M059J (cell line): ENCODE measurements at regions not wholly inside any gene's neighbourhood (a gene's known extent, or its start where the extent isn't known, plus 50 kb on each side); places are given as distances from the start of the nearest gene placed in this dataset.
A peak's percentile ranks its signal among the peaks of the same experiment; 100 is the strongest.
"Not testable (repeated sequence)": the region's sequence is repeated elsewhere in the genome, so short reads cannot be mapped to it uniquely, and the experiment has no call there.

Experiments
- DNase-seq: peaks from one replicate; pipeline ENCODE4 v3.0.0-alpha.2; 2012; ENCODE audit warnings: low read depth

DNA sequence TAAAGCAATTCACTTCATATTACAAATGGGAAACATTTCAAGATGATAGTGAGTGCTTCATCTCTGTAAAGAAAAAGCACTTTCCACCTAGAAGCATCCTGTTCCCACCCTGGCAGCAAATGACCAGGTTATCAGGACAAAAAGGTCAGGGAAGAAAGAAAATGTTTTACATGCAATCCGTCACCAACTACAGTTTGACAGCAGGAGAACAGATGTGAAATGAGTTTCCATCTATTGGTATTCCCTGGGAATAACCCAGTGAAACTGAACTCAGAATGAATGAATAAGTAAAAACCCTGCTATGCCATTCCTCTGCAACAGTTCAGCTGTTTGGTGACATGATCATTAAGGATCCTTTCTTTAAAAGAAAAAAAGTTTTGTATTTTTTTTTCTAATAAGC lies 67.6 kb downstream of the HTR1A start:
- DNase-seq, result no peak

DNA sequence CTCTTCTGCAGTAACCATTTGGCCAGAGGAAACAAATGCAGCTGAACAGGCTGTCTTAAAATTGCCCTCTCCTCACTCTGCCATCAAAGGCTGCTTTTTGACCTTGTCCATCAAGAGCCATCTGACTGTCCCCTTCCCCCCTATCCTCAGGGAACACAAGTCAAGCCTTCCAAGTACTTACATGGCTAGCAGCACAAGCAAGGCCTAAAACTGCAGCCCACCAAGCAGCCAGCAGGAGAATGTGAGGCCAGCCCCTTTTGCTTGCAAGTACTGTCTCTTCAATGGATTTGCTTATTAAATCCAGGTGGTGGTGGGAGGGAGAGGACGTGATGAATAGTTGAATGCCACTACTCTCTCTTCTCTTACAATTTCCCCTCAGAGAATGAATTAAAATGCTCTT lies 83.5 kb downstream of the HTR1A start:
- DNase-seq, result no peak

DNA sequence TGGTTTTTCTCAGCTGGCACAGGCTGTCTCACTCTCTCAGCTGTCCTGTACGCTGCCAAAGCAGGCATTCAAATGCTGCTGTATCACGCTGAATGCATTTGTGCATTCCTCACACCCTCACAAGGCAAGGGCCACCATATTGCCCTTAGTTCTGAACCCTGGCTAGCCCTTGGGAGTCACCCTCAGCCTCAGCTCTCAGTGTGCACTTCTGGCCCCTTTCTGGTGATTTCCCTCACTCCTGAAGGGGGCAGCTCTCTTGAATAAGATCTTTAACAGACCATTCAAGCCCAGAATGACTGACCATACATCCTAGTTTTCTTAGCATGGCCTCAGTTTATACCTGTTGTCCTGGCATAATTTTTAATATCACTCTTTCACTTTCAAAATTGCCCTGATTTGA lies 84.3 kb downstream of the HTR1A start:
- DNase-seq, result no peak

DNA sequence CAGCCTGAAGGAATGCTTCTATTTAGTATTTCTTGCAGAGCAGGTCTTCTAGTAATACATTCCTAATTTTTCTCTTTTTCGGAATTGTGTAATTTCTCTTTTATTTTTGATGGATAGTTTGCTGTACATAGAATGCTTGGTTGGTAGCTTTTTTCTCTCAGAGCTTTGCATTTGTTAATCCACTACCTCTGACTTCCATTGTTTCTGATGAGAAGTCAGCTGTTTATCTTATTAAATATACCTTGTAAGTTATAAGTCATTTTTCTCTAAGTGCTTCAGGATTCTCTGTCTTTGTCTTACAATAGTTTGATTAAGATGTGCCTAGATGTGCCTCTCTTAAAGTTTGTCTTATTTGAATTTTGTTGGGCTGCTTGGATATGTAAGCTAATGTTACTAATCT lies 101.9 kb downstream of the HTR1A start:
- DNase-seq, result no peak

DNA sequence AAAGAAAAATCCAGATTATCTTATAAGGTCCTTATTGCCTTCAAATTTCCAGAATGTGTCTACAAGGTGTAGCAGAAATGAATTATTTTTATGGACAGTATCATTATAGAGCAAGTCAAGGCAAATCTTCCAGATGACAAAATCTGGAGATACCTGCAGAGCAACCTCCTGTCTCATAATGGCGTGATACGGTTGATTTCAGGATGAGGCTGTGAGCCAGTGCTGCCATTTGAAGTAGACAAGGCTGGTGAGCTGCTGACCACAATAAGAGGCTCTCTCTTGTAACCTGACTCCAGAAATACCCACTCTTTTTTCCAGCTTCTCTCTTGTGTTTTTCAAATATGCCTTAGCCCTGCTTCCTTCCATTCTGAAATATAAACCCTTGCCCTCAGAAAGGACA lies 108.2 kb downstream of the HTR1A start:
- DNase-seq, result no peak

DNA sequence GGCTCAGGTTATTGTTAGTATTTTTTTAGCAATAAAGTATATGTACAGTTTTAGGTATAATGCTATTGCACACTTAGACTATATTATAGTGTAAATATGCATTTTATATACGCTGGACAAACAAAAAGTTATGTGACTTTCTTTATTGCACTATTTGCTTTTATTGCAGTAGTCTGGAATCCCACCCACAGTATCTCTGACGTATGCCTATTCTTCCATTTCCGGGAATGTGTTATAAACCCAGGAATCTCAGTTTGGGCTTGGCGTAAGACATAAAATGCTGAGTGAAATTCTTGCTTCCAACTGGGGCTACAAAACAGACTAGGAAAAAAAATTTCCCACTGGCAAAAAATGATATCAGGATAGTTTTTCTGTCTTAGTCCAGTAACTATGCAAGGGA lies 119.1 kb downstream of the HTR1A start:
- DNase-seq, result no peak

DNA sequence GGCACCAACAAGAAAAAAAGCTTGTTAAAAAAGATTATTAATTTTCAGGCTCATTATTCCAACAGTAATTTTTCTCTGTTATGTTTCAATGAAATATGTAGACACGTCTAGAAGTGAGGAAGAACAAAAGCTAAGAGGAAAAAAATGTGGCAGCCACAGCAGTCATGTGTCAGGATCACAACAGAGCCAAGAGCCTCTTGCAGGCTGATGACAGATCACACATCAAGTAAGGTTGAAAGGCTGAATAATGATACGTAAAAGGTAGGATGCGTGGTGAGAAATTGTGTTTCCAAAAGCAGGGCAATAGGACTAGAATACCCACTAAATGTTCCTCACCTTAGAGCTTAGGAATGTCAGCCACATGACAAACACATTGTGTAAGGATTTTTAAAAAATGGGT lies 124.8 kb downstream of the HTR1A start:
- DNase-seq, result no peak

DNA sequence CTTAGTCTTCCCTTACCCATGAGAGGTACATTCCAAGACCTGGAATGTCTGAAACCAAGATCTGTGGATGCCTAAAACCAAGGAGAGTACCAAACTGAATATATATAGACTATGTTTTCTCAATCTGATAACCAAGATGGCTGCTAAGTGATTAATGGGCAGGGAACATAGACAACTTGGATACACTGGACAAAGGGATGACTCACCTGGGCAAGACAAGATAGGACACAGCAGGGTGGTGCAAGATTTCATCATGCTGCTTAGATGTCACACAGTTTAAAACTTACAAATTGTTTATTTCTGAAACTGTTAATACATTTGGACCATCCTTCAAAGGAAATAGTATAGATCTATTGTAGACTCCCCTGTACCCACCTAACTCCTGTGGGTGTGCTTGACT lies 130.9 kb downstream of the HTR1A start:
- DNase-seq, result no peak

DNA sequence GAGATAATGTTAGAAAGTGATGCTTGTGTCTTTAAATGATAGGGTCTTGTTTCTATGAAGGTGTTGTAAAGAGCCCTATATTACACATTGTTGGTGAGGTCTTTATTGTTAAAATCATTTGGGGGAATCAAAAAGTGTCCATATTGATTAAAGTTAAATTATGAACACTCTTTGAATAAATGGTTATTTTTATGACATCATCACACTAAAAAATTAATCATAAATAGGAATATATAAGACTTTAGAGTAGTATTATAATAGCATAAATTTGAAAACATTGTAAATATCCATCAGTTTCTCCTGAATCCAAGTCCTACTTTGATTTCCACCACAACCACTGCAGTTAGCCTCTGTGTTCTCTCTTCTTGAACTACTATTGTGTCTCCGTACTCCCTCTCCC lies 136.3 kb downstream of the HTR1A start:
- no peak for DNase-seq

DNA sequence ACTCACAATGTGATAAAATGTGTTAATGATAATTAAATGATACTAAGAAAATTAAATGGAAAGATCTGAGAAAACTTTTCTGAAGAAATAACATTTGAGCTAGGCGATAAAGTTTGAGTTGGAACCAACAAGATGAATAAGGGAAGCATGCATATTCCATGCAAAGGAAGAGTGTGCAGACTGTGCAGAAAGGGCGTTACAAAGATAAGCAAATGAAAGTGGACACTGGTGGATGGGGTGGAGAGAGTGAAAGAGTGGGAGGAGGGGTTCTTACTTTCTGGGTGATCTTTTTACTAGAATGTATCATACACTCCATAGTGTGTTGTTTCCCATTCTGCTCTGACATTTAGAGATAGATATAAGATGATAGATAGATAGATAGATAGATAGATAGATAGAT lies 138.7 kb downstream of the HTR1A start:
- DNase-seq, result no peak

DNA sequence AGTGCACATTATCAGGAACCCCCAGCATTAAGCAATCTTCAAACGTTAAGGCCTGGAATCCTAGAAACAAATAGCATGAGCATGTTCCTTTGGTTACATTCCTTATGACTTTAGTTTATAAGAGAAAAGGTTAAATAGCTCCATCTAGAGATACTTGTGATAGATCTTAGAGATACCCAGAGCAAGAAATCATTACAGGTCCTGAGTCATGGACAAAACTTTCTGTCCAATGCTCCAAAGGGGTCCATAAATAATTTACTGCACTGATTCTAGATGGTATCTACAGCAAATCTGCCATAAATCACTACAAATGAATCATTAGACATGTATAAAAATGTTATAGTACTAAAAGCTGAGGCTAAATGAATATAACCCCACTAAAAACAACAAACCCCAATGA lies 139.6 kb downstream of the HTR1A start:
- peak; percentile 1 for DNase-seq

DNA sequence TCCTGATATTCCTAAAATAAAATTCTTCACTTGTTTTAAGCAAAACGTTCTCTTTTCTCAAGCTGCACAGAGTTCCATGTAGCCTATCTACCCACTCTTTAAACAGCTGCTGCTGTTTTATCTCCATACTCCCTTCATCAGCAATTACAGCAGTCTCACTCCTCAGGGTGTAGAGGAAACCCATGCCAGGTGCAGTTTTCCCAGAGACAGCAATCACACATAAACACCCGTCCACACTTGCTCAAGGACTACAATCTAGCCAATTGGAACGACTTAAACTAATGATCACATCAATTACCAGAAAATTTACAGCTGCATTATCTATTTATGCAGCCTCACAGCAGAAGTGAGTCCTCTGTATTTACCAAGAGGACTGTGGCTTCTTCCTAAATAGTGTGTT lies 141.7 kb downstream of the HTR1A start:
- DNase-seq, result no peak

DNA sequence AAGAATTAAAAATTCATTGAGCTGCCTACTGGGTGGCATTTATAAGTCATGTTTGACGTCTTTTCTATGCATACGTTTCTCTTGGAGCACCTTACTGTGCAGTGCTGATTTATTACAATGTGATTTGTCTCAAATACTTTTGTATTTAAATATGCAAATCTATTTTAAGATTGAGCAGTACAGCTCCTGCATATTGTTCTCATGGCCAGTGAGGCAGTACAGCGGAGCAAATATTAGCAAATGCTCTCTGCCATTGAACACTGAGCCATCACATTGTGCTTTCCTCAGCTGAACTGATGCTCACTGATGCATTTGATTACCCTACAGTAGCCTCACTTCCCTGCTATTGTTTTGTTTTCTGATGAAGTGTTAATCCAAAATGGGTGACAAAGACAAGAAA lies 149.6 kb downstream of the HTR1A start:
- DNase-seq, result no peak

DNA sequence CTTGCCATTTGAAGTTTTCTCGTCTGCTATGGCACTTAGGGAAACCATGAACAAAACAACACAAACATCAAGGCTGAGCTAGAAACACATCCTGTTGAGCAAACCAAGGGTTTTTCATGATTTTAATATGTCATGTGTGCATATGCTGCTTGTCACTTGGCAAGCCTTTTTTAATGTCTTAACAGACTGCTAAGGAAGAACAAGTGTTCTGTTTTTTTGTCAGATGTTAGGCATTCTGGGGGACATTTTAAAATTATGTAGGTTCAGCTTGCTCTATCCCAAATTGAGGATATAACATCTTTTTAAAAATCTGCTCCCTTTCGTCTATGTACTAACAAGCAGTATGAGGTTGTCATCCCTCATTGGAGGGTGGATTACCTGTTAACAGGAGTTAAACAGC lies 150.3 kb downstream of the HTR1A start:
- no peak for DNase-seq

DNA sequence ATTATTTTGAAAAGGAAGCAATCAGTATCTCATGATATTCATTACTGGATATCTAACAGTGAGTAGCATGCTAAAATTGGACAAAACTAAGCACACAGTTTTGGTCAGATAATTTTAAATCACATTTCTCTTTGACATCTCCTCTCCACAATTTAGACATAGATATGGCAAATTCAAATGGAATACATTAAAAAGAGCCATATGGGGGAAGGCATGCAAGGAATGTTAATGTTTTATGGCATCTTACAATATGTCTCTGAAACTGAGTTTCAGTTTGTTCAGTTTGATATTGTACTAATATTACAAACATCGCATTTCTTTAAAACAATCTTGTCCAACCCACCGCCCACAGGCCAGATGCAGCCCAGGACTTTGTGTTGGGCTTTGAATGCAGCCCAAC lies 151.0 kb downstream of the HTR1A start:
- no peak for DNase-seq

DNA sequence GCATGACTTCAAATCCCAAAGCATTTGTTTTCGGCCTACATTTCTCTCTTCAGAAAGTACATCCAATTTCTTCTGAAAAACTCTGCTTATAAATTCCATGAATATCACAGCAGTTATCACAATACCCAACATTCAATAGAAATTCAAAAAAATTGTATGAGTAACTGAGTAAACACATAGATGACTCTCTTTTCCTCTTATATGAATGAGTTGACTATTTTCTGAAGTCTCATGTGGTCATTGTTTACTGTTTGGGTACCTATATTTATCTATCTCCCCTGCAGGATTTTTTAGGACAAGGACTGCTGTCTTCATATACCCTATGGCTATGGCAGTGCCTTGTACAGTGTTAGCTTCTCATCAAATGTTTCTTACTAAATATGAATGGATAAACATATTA lies 157.1 kb downstream of the HTR1A start:
- DNase-seq, result no peak

DNA sequence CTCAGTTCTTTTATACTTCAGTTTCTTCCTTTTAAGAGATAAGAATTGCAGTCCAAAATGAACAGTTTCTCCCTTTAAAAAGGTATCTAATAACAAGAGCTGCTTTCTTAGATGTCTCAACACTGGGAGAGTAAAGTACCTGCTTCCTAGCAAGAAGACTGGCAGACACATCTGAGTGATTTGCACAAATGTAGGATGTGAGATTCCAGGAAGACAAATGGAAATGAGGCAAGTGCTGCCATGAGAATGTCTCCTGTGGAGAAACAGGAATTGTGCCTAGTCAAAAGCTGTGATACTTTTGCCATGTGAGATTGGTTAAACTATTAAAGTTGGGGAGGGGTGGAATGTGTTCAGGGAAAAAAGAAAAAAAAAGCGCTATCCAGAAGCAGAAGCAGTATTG lies 159.1 kb downstream of the HTR1A start:
- DNase-seq, result no peak

DNA sequence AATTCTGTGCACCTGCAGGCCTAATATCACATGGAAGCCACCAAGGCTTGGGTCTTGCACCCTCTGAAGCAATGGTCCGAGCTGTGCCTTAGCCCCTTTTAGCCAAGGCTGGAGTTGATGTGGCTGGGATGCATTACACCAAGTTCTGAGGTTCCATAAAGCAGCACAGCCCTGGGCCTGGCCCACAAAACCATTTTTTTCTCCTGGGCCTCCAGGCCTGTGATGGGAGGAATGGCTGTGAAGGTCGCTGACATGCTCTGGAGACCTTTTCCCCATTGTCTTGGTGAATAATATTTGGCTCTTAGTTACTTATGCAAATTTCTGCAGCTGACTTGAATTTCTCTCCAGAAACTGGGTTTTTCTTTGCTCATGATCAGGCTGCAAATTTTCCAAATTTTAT lies 167.3 kb downstream of the HTR1A start:
- no peak for DNase-seq

DNA sequence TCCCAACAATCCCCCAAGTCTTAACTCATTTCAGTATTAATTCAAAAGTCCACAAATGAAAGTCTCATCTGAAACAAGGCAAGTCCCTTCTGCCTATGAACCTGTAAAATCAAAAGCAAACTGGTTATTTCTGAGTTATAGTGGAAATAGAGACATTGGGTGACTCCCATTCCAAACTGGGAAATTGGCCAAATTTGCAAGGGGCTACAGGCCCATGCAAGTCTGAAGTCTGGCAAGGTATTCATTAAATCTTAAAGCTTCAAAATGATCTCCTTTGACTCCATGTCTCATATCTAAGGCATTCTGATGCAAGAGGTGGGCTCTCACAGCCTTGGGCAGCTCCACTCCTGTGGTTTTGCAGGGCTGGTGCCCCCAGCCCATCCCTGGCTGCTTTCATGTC lies 167.9 kb downstream of the HTR1A start:
- no peak for DNase-seq

DNA sequence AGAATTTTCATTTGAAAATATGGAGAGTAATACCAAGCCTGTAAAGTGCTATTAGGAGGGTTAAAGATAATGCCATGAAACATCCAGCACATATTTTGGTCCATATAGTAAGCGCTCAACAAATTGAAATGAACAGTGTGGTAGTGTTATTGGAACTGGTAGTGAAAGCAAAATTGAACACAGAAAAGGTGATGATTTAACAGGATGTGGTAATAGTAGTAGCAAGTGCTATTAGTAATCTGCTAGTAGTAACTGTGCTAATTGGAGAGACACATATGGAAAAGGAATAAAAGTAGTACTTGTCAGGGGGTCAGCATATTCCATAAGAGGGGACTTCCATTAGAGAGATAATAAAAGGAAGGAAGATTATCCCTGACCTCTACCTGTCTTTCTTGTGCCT lies 187.3 kb downstream of the HTR1A start:
- no peak for DNase-seq

DNA sequence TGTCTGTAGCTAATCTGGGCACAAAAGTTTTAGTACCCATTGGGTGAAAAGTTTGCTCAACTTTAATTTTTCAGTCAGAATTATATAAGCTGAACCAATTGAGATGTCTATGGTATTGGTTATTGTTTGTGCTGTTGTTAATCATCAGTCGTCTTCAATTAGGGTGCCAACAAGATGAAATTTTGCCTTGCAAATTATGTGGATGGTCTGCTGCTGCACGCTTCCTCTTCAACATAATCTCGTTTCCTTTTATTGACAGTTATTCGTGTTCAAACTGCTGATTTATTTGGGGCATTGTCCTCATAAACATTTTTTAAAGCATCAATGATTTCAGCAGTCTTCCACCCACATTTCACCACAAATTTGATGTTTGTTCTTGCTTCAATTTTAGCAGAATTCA lies 194.0 kb downstream of the HTR1A start:
- no peak for DNase-seq

DNA sequence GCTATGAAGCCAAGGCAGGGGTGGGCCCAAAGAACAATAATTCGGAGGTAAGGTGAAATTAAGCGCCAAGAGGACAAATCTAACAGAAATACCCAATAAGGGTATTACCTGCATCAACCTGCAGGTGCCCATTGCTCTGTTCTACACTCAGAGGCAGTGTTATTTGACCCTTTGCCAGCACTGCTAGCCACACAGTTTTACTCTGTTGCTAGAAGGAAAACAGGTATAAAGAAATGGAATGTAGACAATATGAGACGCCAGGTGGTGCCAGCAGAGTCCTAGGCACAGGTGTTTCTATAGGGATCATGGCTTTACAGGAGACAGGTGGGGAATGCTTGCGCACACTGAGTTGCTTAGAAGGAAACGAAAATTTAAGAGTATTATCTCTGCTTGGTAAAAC lies 201.3 kb downstream of the HTR1A start:
- no peak for DNase-seq

DNA sequence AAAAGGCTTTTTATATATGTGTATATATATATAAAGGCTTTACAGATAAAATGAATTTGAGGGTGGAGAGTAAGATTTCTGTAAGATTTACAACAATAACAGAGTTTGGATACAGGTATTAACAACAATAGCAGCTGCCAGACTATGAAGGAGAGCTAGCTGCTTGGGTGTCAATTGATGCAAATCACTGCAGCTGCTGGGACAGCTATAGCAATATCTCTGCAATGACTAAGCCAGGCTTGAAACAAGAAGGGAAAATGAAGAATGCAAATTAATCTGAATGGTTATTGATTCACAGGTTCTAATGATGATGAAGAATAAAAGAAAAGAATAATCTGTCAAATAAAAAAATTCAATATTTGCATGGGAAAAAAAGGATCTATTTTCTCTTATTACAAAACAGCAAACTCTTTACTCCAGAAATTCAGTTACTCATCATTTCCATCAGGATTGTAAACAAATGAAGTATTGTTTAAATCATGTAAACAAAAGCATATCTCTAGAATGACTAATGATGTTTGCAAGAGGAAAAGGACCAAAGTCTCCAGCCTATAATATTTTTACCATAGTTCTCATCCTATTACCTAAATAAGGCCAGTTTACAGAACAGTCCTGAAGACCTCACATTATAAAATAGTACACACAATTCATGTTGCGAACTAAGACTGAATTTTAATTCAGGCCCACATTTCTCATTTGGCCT lies 219.0 kb downstream of the HTR1A start:
- peak; percentile 8 for DNase-seq

DNA sequence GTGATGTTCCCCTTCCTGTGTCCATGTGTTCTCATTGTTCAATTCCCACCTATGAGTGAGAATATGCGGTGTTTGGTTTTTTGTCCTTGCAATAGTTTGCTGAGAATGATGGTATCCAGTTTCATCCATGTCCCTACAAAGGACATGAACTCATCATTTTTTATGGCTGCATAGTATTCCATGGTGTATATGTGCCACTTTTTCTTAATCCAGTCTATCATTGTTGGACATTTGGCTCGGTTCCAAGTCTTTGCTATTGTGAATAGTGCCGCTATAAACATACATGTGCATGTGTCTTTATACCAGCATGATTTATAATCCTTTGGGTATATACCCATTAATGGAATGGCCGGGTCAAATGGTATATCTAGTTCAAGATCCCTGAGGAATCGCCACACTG lies 229.4 kb downstream of the HTR1A start:
- DNase-seq, result not testable (repeated sequence)

DNA sequence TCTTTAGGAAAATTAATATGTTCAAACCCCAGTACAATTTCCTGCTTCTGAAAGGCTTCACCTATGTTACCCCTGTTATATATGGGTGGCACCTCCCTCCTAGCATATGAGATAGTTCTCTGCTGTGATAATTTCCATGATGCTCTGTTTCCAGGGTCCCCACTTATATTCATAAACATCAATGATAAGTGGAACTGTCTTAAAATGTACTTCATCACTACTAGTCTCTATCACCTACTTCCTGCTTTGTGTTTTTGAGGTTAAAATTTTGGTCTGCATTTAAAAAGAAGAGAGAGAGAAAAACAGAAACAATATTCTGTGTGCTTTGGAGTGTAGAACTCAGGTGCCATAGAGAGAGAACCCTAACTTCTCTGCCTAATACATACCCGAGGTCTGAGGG lies 234.7 kb downstream of the HTR1A start:
- no peak for DNase-seq
